Activated T-helper 2 cell treated with anti-CD3 and anti-CD28 coated beads, Interferon-gamma antibody, Interleukin-2, Interleukin-4, amounts not matched to agents 10 μg/mL and 5 μg/mL and 100 μg/mL, durations not matched to agents 14 hours and 24 hours and 36 hours (primary cell): ENCODE measurements at regions not wholly inside any gene's neighbourhood (a gene's known extent, or its start where the extent isn't known, plus 50 kb on each side); places are given as distances from the start of the nearest gene placed in this dataset.
"Not testable (repeated sequence)": the region's sequence is repeated elsewhere in the genome, so short reads cannot be mapped to it uniquely, and the experiment has no call there.

Source experiments
- DNase-seq: peaks from one replicate; pipeline ENCODE4 v3.0.0; 2021; ENCODE audit warnings: low spot score
- H3K27ac Mint-ChIP-seq: one replicate; pipeline ENCODE4 v1.8.0; 2021; ENCODE audit warnings: mixed read lengths
- H3K27me3 Mint-ChIP-seq: one replicate; pipeline ENCODE4 v1.8.0; 2021; ENCODE audit warnings: low read depth, mixed read lengths
- H3K36me3 Mint-ChIP-seq: one replicate; pipeline ENCODE4 v1.8.0; 2021; ENCODE audit warnings: low read depth, mixed read lengths
- H3K4me1 Mint-ChIP-seq: one replicate; pipeline ENCODE4 v1.8.0; 2021; ENCODE audit warnings: low read depth, mixed read lengths
- H3K4me3 Mint-ChIP-seq: one replicate; pipeline ENCODE4 v1.8.0; 2021; ENCODE audit warnings: low read depth, mild to moderate bottlenecking, moderate library complexity, mixed read lengths
- H3K9me3 Mint-ChIP-seq: one replicate; pipeline ENCODE4 v1.8.0; 2021; ENCODE audit warnings: mixed read lengths
- intact Hi-C: fragments of 100-400 bp; cut with micrococcal nuclease; formaldehyde crosslinking; loops from one replicate; pipeline ENCODE4 v1.15.1; 2023

DNA sequence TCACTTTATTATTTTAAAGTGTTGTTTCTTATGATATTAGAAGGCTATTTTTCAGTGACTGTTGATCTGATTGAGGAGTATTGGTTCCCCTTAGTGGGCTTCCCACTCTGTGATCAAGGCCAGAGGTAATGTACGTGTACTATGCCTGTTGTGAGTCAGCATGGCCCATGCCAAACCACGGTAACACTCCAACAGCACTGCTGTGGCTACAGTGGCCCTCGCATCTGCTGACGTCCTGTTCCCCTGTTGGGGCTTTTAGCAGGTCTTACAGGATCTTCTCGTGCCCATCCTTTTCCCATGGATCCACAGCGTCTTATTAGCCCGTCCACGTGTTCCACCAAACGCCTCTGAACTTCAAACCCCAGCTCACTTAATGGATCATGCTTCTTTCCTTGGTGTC, 964.6 kb upstream of the CELF2 start:
- no peaks in the 10 kb centered on the region for H3K36me3 Mint-ChIP-seq
- intact Hi-C loops, result no loop called here
- no peak overlapping the region for H3K27ac Mint-ChIP-seq
- DNase-seq, result no peak
- no peaks in the 10 kb centered on the region for H3K4me1 Mint-ChIP-seq
- H3K4me3 Mint-ChIP-seq, result no peak overlapping the region
- no peaks in the 10 kb centered on the region for H3K9me3 Mint-ChIP-seq
- H3K27me3 Mint-ChIP-seq, result no peaks in the 10 kb centered on the region

DNA sequence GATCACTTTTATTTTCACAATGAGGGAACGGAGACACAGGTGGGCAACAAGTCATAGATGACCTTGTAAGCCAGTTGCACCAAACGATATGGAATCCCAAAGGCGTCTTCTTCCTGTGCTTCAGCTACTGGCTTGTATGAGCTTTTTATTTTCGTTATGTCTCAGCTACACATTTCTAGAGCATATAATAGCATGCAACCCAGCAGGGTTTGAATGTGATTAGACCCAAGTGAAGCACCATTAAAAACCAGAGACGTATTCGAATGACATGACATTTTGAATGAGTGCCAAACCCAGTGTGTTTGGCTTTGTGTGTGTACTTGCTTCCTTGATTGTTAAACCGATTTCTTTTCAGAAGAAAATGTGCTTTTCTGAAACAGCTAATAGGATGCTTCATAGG, 963.2 kb upstream of the CELF2 start:
- no peak for DNase-seq
- H3K36me3 Mint-ChIP-seq, result no peaks in the 10 kb centered on the region

DNA sequence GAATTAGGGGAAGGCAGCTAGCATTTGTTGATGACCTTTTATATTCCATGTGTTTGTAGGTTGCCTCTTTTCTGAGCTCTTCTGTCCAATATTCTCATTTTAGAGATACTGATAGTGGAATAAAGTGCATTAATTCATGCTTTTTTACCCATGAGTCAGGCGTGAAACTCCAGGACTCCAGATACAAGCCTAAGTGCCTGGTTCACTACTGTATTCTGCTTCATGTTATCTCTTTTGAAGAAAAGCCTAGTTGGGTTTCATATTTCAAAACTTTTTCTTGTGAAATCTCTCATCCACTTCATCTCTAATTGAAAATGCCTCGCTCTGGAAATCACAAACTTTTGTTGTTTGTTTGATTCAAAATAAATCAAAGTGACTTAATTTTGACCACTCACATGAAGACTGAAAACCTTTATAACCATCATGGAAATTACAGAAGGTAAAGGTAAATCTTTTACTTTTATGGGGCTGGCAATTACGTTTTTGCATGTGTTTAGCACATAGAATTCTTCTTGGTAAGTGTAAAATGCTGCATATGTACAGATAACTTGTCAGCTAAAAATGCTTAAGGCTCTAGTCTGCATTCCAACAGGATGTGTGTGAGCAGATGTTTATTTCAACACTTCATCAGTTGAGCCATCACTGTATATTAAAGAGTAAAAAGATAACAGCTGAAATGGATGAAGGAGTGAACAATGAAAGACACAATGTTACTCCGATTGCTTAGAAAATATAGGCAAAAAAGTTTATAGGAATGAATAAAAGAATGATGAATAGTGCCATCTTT, 961.8 kb upstream of the CELF2 start:
- no peak for DNase-seq
- Mint-ChIP-seq H3K27ac (no peak overlapping the region), H3K4me1 (no peaks in the 10 kb centered on the region), H3K36me3 (no peaks in the 10 kb centered on the region), H3K9me3 (no peaks in the 10 kb centered on the region), H3K4me3 (no peak overlapping the region), H3K27me3 (no peaks in the 10 kb centered on the region)
- intact Hi-C loops, result no loop called here

More for the DNA sequence above, 963.2 kb upstream of the CELF2 start:
- Mint-ChIP-seq H3K27ac (no peak overlapping the region), H3K4me3 (no peak overlapping the region), H3K9me3 (no peaks in the 10 kb centered on the region), H3K27me3 (no peaks in the 10 kb centered on the region), H3K4me1 (no peaks in the 10 kb centered on the region)
- intact Hi-C loops, result no loop called here

DNA sequence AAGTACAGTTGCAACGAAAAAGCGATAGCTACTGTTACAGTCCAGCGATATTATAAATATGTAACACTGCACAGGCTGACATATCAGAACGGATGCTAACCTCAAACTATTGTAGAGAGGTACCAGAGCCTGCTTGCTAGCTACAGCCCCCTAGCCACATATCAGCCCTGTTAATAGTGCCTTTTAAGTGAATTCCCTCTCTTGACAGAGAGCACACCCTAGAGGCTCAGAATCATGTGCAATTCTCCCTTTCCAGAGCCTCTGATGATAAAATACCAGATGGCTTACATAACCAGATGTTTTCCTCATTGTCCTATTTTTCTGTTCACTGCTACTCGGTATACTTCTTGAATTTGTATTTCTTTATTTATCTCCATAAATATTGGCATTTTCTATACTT, 960.7 kb upstream of the CELF2 start:
- no peaks in the 10 kb centered on the region for H3K9me3 Mint-ChIP-seq
- no peak overlapping the region for H3K4me3 Mint-ChIP-seq
- H3K36me3 Mint-ChIP-seq, result no peaks in the 10 kb centered on the region
- intact Hi-C loops, result no loop called here
- no peaks in the 10 kb centered on the region for H3K4me1 Mint-ChIP-seq
- H3K27ac Mint-ChIP-seq, result no peak overlapping the region
- DNase-seq, result no peak
- no peaks in the 10 kb centered on the region for H3K27me3 Mint-ChIP-seq

DNA sequence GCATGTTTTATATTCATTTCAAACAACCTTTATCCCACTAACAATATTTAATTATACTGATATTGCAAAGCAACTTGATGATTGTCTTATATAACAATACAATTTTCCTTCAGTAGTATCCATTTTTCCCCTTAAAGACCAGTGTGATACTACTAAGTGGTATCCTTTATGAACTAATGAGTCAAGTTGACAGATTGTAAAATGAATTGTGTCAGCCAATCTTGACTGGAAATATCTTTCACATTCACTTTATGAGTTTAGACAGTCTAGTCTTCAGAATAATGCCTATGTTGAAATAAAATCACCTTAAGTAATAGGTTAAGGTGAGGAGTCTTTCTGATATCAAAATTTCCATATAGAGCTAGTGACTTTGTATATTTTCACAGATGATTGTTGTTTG, 950.0 kb upstream of the CELF2 start:
- Mint-ChIP-seq H3K27me3 (no peaks in the 10 kb centered on the region), H3K4me1 (no peaks in the 10 kb centered on the region), H3K36me3 (no peaks in the 10 kb centered on the region), H3K9me3 (no peaks in the 10 kb centered on the region), H3K27ac (no peak overlapping the region), H3K4me3 (no peak overlapping the region)
- no peak for DNase-seq
- intact Hi-C loops, result no loop called here

- H3K27ac Mint-ChIP-seq, H3K9me3 Mint-ChIP-seq, H3K36me3 Mint-ChIP-seq, H3K4me3 Mint-ChIP-seq, intact Hi-C loops, H3K27me3 Mint-ChIP-seq, DNase-seq, H3K4me1 Mint-ChIP-seq: not testable (repeated sequence)
These were observed 942.8 kb upstream of the CELF2 start for GRCh38 chr10:10074847-10075246.

DNA sequence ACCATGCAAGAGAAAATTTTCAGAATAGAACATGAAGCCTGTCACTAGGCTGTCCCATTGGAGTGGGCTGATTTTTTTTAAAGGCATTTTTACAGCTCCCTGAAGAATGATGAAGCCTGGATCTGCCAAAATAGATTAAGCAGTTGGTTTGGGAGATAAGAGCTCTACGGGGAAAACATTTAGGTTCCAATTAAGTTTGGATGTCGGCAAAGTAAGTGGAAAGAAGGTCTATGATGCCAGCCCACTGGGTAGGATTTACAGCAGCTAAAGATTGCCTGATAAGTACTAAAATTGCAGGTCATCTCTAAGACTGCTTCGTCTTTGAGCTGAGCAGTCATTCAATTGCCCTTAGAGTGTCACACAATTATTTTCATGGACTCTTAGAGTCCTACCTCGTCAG, 939.2 kb upstream of the CELF2 start:
- Mint-ChIP-seq H3K27me3 (no peaks in the 10 kb centered on the region), H3K9me3 (no peaks in the 10 kb centered on the region), H3K4me3 (no peak overlapping the region), H3K36me3 (no peaks in the 10 kb centered on the region), H3K27ac (no peak overlapping the region), H3K4me1 (no peaks in the 10 kb centered on the region)
- intact Hi-C loops, result no loop called here
- no peak for DNase-seq

GRCh38 chr10:10092581-10092980, 925.1 kb upstream of the CELF2 start:
- no peaks in the 10 kb centered on the region for H3K36me3 Mint-ChIP-seq
- DNase-seq, result no peak

GRCh38 chr10:10093021-10093420, 924.7 kb upstream of the CELF2 start:
- no peak for DNase-seq
- Mint-ChIP-seq H3K27ac (no peak overlapping the region), H3K27me3 (no peaks in the 10 kb centered on the region), H3K36me3 (no peaks in the 10 kb centered on the region), H3K9me3 (no peaks in the 10 kb centered on the region), H3K4me3 (no peak overlapping the region), H3K4me1 (no peaks in the 10 kb centered on the region)
- intact Hi-C loops, result no loop called here

More at GRCh38 chr10:10092581-10092980, 925.1 kb upstream of the CELF2 start:
- intact Hi-C loops, result no loop called here
- no peaks in the 10 kb centered on the region for H3K9me3 Mint-ChIP-seq
- H3K27ac Mint-ChIP-seq, result no peak overlapping the region
- no peaks in the 10 kb centered on the region for H3K4me1 Mint-ChIP-seq
- H3K27me3 Mint-ChIP-seq, result no peaks in the 10 kb centered on the region
- H3K4me3 Mint-ChIP-seq, result no peak overlapping the region

DNA sequence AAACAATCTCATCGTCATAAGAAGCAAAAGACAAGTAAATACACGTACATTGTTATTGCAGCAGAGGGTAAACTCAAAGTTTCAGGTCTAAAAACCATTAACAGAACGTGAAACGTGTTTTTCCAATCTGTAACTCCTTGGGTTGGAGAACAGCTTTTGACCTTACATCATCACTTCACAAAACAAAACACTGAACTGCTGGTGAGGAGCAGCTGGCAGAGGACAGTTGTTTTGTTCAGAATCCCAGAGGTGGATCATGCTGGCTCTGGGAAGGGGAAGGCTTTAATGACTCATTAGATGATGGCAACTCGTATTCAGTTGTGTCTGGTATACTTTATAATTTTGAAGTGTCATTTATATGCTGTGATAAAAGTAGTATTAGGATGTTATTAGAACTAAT, 923.0 kb upstream of the CELF2 start:
- intact Hi-C loops, result no loop called here
- DNase-seq, result no peak
- H3K9me3 Mint-ChIP-seq, result no peaks in the 10 kb centered on the region
- H3K4me3 Mint-ChIP-seq, result no peak overlapping the region
- no peaks in the 10 kb centered on the region for H3K36me3 Mint-ChIP-seq
- no peaks in the 10 kb centered on the region for H3K4me1 Mint-ChIP-seq
- H3K27ac Mint-ChIP-seq, result no peak overlapping the region
- H3K27me3 Mint-ChIP-seq, result no peaks in the 10 kb centered on the region

GRCh38 chr10:10096296-10096695, 921.4 kb upstream of the CELF2 start:
- H3K4me1 Mint-ChIP-seq, result no peaks in the 10 kb centered on the region
- DNase-seq, result no peak
- H3K36me3 Mint-ChIP-seq, result no peaks in the 10 kb centered on the region
- H3K27ac Mint-ChIP-seq, result no peak overlapping the region
- intact Hi-C loops, result no loop called here
- H3K27me3 Mint-ChIP-seq, result no peaks in the 10 kb centered on the region
- H3K4me3 Mint-ChIP-seq, result no peak overlapping the region
- no peaks in the 10 kb centered on the region for H3K9me3 Mint-ChIP-seq

DNA sequence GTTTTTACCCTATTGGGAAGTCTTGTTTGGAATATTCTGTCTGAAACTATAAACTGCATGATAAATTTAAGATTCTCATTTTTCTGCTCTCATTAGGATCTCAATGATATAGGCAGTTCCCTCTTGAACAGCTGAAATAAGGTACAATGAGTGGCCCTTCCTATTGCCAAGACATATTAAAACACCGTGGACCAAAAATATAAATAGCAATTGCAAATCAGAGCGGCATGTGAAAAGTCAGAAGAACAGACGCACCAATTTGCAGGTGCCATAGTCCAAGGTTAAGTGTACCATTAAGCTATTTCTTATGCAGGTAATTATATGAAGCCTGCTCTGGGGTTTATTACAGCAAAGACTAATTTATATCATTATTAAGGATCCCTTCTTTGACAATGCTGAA, 920.8 kb upstream of the CELF2 start:
- H3K27ac Mint-ChIP-seq, result no peak overlapping the region
- no peaks in the 10 kb centered on the region for H3K27me3 Mint-ChIP-seq
- no peak overlapping the region for H3K4me3 Mint-ChIP-seq
- intact Hi-C loops, result no loop called here
- H3K4me1 Mint-ChIP-seq, result no peaks in the 10 kb centered on the region
- DNase-seq, result no peak
- H3K36me3 Mint-ChIP-seq, result no peaks in the 10 kb centered on the region
- H3K9me3 Mint-ChIP-seq, result no peaks in the 10 kb centered on the region

GRCh38 chr10:10101106-10101505, 916.6 kb upstream of the CELF2 start:
- no peaks in the 10 kb centered on the region for H3K9me3 Mint-ChIP-seq
- intact Hi-C loops, result no loop called here
- no peaks in the 10 kb centered on the region for H3K27me3 Mint-ChIP-seq
- no peak overlapping the region for H3K4me3 Mint-ChIP-seq
- DNase-seq, result no peak
- no peaks in the 10 kb centered on the region for H3K36me3 Mint-ChIP-seq
- no peaks in the 10 kb centered on the region for H3K4me1 Mint-ChIP-seq
- H3K27ac Mint-ChIP-seq, result no peak overlapping the region
